Tongue (tissue), 1 donor: ENCODE measurements at regions not wholly inside any gene's neighbourhood (a gene's known extent, or its start where the extent isn't known, plus 50 kb on each side); places are given as distances from the start of the nearest gene placed in this dataset.
"Not testable (repeated sequence)": the region's sequence is repeated elsewhere in the genome, so short reads cannot be mapped to it uniquely, and the experiment has no call there.

ENCODE experiments used
- DNase-seq: peaks from one replicate; pipeline ENCODE4 v3.0.0-alpha.2; 2015

GRCh38 chr7:112540839-112541577 is 60.2 kb downstream of the LSMEM1 start:
- DNase-seq: no peak

- DNase-seq: no peak
Measured at GRCh38 chr7:112546723-112547513, 66.1 kb downstream of the LSMEM1 start.

GRCh38 chr7:112547916-112548315 is 67.1 kb downstream of the LSMEM1 start:
- DNase-seq: no peak

GRCh38 chr7:112550468-112551060 is 69.8 kb downstream of the LSMEM1 start:
- peak; percentile 63 for DNase-seq

GRCh38 chr7:112551521-112551920 is 70.7 kb downstream of the LSMEM1 start:
- not testable (repeated sequence) for DNase-seq

GRCh38 chr7:112554591-112554990 is 73.8 kb downstream of the LSMEM1 start:
- no peak for DNase-seq

- no peak for DNase-seq
Measured at GRCh38 chr7:112556633-112557032, 75.8 kb downstream of the LSMEM1 start.

- peak; percentile 23 for DNase-seq
Measured at GRCh38 chr7:112566442-112567324, 85.9 kb downstream of the LSMEM1 start.

- DNase-seq: no peak
Measured at GRCh38 chr7:112567388-112567787, 86.6 kb downstream of the LSMEM1 start.

GRCh38 chr7:112571852-112572607 is 91.2 kb downstream of the LSMEM1 start:
- no peak for DNase-seq

GRCh38 chr7:112572669-112573301 is 92.0 kb downstream of the LSMEM1 start:
- DNase-seq: peak; percentile 26

GRCh38 chr7:112573302-112574039 is 92.7 kb downstream of the LSMEM1 start:
- peak; percentile 28 for DNase-seq

- DNase-seq: peak; percentile 62
Measured at GRCh38 chr7:112575864-112576263, 95.1 kb downstream of the LSMEM1 start.

GRCh38 chr7:112579388-112579787 is 98.6 kb downstream of the LSMEM1 start:
- DNase-seq: no peak

- DNase-seq: no peak
Measured at GRCh38 chr7:112580717-112581435, 100.1 kb downstream of the LSMEM1 start.

GRCh38 chr7:112581529-112581928 is 100.7 kb downstream of the LSMEM1 start:
- DNase-seq: peak; percentile 38

GRCh38 chr7:112584290-112584689 is 103.5 kb downstream of the LSMEM1 start:
- DNase-seq: no peak

- DNase-seq: no peak
Measured at GRCh38 chr7:112587504-112587903, 106.7 kb downstream of the LSMEM1 start.

- DNase-seq: not testable (repeated sequence)
Measured at GRCh38 chr7:112592565-112593263, 111.9 kb downstream of the LSMEM1 start.
